ENCODE measurements at regions not wholly inside any gene's neighbourhood (a gene's known extent, or its start where the extent isn't known, plus 50 kb on each side); places are given as distances from the start of the nearest gene placed in this dataset.
"Not testable (repeated sequence)": the region's sequence is repeated elsewhere in the genome, so short reads cannot be mapped to it uniquely, and the experiment has no call there.

- no peak for DNase-seq
Observed at GRCh38 chr3:176412771-176413170, 784.5 kb downstream of the TBL1XR1 start.

DNA sequence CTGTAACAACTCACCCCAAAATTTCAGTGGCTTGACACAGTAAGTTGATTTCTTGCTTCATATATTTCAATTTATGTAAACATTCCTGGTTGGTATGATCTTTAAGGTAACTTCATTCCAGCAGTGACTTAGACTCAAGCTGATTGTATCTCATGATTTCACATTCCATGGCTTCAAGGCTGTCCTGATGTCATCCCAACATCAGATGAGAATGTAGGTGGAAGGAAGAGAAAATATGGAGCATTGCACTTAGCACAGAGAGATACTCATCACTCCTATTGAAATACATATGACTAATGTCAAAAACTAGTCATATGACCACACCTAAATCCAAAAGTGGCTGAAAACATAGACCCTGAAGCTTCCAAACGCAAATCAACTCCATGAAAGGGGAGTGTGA, 793.8 kb downstream of the TBL1XR1 start:
- DNase-seq = no peak

DNA sequence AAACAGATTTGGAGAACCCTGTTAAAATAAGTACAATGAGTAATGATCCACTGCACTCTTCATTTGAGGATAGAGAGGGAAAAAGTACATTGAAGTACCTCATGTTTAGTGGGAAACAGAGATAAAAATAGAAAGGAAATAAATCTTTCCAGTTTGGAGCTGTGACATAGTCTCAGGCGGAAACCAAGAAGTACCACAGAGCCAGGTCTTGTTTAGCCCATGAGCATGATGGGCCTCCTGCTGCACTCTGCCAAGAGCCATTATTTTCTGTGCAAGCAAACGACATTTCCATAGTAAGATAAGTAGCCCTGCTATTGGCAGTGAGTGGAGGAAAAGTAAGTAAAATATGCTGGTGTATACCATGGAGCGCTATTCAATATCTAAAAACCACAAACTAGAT, 796.1 kb downstream of the TBL1XR1 start:
- DNase-seq = no peak

DNA sequence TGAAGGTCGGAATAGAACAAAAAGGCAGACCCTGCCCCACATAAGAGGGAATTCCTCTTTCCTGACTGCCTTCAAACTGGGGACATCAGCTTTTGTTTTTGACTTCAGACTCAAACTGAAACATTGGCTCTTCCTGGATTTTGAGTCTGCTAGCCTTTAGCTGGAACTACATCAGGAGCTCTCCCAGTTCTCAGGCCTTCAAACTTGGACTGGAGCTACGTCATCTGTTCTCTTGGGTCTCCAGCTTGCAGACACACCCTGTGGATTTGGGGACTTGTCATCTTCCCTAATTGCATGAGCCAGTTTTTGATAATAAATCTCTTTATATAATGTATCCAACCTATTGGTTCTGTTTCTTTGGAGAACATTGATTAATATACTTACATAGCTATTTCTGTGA, 798.1 kb downstream of the TBL1XR1 start:
- no peak for DNase-seq

DNA sequence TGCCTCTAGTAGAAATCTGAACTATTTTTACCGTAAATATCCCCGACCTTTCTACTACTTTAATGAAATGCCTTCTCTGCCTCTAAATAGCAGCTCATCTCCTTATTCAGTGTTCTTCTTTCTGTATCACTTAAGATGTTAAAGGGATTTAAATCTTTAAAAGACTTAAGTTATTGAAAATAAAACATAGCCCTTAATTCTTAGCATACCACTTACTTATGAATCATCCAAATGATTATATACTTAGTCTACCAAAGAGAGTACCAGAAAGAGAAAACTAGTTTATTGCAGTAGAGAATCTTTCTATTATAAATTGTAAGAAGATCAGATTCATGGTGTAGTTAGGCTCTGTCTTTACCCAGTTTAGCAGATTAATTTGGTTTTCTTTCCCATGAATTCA, 802.0 kb downstream of the TBL1XR1 start:
- DNase-seq = no peak

DNA sequence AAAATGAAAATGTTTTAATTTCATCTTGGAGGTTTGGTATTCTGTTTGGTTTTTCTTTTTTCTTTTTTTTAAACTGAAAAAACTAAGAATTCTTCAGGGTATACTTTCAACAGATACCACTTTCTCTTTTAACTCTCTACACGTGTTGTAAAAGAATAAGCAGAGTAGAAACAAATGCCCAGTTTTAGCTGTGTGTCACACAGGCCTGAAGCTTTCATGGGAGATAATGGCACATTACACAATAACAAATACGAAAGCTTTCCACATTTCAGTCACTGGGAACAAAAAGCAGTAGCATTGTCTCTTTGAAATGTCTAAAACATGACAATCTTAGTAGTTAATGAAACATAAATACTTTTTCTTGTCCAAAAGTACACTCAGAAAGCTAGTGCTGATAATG, 818.5 kb downstream of the TBL1XR1 start:
- peak; percentile 3 for DNase-seq

GRCh38 chr3:176376531-176376930, 820.8 kb downstream of the TBL1XR1 start:
- no peak for DNase-seq

- no peak for DNase-seq
Observed at GRCh38 chr3:176375519-176375918, 821.8 kb downstream of the TBL1XR1 start.

- DNase-seq = no peak
Observed at GRCh38 chr3:176362191-176362731, 835.0 kb downstream of the TBL1XR1 start.

DNA sequence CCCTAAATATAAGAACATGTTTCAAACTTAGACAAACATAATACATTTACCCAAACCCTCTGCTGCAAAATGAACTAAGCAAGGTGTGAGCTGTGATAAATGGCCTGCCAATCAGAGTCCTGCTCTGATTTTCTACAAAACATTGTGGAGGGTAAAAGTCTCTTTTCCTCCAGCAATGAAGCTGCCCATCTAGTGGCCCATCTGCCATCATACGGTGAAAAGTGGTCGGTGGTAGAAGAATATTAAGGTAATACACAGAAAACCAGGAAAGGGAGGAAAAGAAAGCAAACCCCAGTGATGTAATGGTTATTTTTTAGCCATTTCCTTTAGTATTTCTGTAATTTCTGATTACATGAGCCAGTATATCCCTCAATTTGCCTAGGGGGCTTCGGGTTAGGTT, 838.1 kb downstream of the TBL1XR1 start:
- DNase-seq = no peak

DNA sequence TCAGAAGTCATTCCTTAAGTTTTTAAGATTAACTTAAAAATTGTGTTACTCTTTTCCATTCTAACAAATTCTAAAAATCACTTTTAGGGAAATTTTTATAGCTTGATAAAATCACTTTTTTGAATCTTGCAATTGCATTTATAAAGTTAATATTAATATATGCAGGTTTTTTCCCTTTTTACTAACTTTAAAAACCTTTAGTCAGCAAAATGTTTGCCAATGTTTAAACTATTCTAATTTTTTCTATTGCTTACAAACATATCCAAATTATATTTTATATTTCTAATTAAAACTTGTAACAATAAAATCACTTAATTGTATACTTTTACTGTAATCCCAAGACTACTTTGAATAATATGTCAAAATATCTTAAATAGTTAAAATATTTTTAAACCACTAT, 839.4 kb downstream of the TBL1XR1 start:
- DNase-seq = no peak

GRCh38 chr3:176354843-176355242, 842.4 kb downstream of the TBL1XR1 start:
- no peak for DNase-seq

- peak; percentile 52 for DNase-seq
Observed at GRCh38 chr3:176352716-176353334, 844.5 kb downstream of the TBL1XR1 start.

DNA sequence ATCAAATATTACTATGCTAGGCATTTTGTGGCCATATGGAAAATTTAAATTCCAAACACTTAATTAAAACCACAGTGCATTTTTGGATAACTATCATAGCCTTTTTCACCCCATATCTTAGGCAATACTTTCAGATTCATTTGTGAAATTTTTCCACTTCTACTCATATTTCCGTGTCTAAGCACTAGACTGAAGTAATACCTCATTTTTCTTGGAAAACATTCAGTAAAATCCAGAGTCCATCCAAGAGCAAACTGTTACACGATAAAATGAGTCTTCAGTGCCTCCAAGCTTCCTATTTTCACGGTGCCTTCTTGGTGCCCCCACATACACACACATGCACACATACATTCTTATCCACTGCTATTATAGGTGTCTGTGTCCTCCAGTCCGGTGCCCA, 845.9 kb downstream of the TBL1XR1 start:
- no peak for DNase-seq

DNA sequence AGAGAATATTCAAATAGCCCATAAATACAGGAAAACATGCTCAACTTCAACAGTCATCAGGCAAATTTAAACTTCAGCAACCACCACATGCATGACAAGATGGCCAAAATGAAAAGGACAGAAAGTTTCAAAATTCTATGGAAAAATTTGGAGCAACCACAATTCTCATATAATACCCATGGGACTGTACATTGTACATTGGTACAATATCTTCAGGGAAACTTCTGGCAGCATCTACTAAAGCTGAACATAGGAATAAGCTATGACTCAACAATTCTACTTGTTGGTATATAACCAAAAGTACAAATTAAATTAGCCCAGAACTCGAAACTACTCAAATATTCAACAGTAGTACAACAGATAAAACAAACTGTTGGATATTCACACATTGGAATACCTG, 847.6 kb downstream of the TBL1XR1 start:
- no peak for DNase-seq

DNA sequence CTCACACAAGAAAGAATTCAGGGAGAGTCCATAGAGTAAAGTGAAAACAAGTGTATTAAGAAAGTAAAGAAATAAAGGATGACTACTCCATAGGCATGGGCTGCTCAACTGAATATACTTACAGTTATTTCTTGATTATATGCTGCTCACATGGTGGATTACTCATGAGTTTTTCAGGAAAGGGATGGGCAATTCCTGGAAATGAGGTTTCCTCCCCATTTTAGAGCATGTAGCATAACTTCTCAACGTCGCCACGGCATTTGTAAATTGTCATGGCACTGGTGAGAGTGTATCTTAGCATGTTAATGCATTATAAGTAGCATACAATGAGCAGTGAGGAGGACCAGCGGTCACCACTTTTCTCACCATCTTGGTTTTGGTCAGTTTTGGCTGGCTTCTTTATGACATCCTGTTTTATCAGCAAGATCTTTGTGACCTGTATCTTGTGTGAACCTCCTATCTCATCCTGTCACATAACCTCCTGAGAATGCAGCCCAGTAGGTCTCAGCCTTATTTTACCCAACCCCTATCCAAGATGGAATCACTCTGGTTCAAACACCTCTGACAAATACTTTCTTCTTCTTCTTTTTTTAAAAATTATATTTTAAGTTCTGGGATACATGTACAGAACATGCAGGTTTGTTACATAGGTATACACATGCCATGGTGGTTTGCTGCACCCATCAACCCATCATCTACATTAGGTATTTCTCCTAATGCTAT, 849.7 kb downstream of the TBL1XR1 start:
- peak; percentile 80 for DNase-seq

DNA sequence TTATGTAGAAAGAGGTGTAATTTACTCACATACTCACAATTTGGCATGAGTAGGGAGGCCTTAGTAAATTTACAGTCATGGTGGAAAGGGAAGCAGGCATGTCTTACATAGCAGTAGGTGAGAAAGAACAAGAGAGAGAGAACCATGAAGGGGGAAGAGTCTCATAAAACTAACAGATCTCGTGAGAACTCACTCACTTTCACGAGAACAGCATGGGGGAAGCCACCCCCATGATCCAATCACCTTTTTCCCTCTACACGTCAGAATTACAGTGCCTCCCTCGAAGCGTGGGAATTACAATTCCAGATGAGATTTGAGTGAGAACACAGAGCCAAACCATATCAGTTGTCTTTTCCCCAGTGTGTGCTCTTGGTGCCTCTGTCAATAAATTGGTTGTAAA, 855.3 kb downstream of the TBL1XR1 start:
- DNase-seq = no peak

DNA sequence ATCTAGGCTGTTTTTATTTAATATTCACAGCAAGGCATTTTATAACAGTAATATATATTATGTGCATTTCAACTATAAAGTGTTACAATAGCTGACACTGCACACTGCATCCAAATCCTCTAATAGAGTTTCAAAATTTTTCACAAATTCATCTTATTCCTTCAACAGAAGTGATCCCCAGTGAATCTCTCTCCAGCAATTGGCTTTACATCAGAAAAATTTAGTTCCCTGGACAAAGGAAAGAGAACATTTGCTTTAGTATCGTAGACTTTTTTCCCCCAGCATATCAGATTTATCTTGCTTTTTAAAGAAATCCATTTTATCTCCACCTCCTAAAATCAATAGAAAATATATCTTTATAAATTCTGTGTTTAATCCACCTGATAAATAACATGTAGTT, 868.6 kb downstream of the TBL1XR1 start:
- no peak for DNase-seq

GRCh38 chr3:176328198-176328597, 869.1 kb downstream of the TBL1XR1 start:
- no peak for DNase-seq

DNA sequence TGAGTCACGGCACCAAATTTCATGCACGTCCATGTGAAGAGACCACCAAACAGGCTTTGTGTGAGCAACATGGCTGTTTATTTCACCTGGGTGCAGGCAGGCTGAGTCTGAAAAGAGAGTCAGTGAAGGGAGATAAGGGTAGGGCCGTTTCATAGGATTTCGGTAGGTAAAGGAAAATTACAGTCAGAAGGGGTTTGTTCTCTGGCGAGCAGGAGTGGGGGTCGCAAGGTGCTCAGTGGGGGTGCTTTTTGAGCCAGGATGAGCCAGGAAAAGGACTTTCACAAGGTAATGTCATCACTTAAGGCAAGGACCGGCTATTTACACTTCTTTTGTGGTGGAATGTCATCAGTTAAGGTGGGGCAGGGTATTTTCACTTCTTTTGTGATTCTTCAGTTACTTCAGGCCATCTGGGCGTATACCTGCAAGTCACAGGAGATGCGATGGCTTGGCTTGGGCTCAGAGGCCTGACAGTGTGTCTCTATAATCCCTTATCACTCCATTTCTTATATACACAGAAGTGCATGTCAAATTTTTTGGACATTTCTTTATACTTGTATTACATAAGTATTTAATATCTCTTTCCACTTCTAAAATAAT, 870.3 kb downstream of the TBL1XR1 start:
- not testable (repeated sequence) for DNase-seq

- DNase-seq = not testable (repeated sequence)
Observed at GRCh38 chr3:176321532-176321931, 875.8 kb downstream of the TBL1XR1 start.

DNA sequence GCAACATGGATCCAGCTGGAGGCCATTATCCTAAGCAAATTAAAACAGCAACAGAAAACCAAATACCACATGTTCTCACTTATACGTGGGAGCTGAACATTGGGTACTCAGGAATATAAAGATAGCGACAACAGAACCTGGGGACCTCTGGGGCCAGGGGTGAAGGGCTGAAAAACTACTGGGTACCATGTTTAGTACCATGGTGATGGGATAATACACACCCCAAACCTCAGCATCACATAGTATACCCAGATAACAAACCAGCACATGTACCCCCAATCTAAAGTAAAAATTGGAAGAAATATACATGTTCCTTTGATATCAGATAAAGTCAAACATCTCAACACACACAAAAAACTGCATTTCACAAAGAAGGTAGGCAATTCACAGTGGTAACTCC, 876.2 kb downstream of the TBL1XR1 start:
- no peak for DNase-seq

DNA sequence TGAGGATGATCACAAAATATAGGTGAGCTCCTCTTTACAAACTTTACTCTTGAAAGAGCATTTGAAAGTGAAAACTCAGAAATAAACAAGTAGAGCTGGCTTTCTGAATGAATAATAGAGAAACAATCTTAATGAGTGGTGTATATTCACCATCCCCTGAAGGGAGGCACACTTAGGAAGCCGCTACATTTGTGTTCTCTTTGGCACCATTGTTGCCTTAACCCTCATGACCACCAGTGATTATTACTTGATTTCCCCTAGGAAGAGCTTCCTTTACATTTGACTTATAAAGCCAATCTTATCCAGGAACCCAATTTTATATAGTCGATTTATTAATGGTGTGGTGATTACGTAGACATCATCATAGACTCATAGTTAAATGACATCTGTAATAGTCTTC, 883.9 kb downstream of the TBL1XR1 start:
- no peak for DNase-seq

DNA sequence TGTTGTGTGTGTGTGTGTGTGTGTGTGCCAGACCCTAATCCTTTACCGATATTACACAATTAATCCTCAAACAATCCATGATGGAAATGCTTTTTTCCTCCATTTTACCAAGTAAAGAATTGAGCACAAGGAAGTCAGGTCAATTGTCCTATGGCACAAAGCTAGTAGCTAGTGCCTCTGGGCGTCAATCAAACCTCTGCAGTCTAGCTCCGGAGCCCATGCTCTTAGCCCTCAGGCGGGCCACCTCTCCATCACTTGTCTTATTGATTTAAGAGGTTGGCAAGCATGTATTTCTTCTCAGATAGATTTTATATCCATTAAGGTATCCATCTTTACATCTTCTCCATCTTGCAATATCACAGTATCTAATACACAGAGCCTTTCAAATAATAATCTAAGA, 886.6 kb downstream of the TBL1XR1 start:
- DNase-seq = no peak

Data from OCI-M1 (cell line).